ENCODE measurements at regions not wholly inside any gene's neighbourhood (a gene's known extent, or its start where the extent isn't known, plus 50 kb on each side); places are given as distances from the start of the nearest gene placed in this dataset.
"Not testable (repeated sequence)": the region's sequence is repeated elsewhere in the genome, so short reads cannot be mapped to it uniquely, and the experiment has no call there.

DNA sequence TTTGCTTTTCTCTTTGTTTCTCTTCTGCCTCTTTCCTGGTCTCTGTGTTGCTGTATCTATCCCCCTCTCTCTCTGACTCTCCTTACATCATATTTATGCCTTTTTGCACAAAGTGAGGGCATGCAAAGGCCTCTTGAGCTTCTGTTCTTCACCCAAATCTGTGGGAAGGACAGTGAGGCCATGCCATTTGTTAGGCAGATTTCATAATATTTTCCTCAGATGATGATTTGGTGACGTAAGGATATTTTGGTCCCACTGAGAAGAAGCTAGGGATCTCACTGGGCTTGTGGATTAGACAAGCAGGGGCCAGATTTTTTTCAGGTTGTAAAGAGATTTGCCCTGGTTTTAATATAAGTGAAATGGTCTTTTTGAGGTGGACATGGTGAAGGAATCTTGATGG lies 249.4 kb upstream of the USP24 start:
- DNase-seq, result no peak

DNA sequence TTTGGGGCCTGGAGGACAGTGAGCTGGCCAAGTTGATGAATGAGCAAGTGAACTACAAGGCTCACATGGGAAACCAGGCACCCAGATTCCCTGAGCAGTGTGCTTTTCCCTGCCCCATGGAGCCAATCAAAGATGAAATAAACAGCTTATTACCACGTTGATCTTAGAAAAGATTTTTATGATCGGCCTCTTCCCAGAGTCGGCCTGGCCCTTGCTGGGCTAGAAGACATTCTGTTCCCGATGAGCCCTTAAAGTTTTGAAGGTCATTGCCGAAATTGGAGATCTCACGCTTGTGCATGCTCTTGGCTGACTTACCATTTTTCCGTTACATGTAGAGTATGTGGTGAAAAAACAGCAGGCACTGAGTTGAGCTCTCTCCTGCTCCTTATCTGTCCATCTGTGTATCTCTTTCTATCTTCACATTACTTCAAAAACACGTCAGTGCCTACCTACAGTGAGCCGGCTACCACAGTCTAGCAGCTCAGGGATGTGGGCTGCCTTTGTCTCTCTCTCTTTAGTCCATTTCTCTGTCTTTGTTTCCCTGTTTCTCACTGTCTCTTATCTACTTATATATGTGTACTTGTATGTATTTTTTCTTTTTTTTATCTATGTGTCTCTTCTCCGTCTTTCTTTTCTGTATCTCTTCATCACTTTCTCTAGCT lies 248.8 kb upstream of the USP24 start:
- no peak for DNase-seq

DNA sequence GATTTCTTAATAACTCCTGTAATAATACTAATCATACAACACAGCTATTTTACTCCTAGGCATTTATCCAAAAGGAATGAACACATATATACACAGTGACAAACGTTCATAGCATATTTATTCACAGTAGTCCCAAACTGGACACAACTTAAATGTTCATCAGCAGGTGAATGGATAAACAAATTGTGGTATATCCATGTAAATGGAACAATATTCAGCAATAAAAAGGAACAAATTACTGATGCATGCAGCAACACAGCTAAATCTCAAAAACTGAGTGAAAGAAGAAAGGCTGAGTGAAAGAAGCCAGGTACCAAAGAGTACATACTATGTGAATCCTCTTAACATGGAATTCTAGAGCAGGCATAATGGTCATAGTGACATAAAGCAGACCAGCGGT lies 242.7 kb upstream of the USP24 start:
- no peak for DNase-seq

DNA sequence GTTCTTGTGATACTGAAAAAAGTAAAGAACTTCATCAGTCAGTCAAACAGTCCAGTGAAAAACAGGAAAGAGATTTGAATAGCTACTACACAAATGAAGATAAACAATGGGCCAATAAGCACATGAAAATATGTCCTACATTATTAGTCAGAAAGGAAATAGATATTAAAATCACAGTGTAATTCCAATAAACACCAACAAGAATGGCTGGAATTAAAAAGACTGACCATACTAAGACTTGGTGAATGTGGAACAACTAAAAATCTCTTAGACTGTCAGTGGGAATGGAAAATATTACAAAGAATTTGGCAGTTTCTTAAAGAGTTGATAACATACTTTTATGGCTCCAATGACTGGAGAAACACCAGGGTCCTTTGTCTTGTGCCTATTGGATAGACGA lies 241.8 kb upstream of the USP24 start:
- DNase-seq, result no peak

DNA sequence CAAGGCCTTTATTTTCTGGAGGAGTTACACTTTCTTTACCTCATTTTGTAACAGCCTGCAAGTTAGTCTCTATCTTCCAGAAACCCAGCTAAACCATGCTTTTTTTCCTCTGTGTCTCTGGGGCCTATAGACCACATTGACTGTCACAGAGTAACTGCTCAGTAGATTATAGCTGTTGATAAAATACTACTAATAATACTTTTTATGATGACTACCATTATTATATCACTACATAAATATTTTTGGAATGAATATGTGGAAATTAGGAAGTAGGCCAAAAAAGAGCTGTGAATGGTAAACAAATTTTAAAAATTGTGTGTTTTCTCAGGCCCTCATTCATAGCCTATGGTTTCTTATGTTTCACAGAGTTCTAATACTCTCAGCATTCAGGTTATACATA lies 233.1 kb upstream of the USP24 start:
- DNase-seq, result no peak

DNA sequence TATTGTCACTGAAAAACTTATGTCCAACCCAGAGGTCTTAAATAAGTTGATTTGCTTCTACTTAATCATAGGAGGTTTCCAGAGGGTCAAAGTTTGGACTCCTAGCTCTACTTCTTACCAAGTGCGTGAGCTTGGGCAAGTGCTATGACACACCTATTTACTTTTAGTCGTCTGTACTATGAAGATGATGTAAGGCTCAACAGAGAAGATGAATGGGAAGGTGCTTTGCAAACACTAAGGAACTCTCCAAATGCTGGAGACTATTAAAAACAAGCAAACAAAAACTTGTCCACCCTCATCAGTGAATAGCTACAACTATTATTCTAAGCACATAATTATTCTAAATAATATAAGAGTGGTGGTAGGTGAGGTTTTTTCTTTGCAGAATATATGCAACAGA lies 232.3 kb upstream of the USP24 start:
- no peak for DNase-seq

DNA sequence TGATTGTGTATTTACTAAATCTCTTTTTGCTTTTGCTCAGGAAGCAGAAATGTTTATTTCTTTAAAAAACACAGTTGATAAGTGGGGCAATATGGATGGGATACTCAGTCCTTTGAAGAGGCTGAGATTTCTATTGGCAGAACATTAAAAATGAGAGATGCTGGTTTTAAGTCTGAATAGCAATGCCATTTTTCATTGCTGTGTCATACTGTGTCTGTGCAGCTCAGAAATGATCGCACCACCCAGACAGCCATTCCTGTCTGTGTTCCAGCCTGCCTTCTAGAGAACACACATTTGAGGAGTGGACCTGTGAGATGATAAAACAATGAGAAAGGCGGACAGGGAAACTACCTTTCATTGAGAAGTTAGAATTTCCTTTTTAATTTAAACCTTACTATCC lies 231.2 kb upstream of the USP24 start:
- DNase-seq, result no peak

DNA sequence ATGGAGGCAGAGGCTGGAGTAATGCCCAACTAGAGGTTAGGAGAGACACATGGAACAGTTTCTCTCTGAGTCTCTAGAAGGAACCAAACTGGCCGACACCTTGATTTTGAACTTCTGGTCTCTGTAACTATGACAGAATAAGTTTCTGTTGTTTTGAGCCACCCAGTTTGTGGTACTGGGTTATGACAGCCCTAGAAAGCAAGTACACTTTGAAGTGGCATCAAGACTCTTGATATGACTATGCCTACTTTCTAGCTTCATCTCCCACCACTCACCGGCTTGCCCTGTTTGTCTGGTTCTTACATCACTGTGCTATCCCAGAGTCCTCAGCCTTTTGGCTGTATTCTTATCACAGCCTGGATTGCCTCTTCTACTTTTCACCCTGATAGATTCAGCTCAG lies 230.3 kb upstream of the USP24 start:
- DNase-seq, result no peak

DNA sequence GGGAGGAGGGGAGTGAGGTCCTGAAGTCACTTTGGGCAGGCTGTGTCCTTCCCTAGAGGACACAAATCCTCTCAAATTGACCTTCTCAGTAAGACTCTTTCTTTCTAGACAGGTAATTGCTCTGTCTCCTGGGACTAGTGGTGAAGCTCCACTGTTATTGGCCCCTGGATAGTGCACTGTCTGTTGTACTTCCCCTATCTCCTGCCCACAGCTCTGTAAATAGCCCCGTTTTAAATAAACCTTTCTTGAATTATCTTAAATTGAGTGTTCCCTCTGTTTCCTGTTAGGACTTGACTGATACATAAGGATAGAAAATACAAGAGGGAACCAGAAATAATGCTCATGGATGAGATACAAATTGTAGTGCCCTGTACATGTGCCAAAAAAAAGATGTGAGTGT lies 229.5 kb upstream of the USP24 start:
- DNase-seq, result no peak

DNA sequence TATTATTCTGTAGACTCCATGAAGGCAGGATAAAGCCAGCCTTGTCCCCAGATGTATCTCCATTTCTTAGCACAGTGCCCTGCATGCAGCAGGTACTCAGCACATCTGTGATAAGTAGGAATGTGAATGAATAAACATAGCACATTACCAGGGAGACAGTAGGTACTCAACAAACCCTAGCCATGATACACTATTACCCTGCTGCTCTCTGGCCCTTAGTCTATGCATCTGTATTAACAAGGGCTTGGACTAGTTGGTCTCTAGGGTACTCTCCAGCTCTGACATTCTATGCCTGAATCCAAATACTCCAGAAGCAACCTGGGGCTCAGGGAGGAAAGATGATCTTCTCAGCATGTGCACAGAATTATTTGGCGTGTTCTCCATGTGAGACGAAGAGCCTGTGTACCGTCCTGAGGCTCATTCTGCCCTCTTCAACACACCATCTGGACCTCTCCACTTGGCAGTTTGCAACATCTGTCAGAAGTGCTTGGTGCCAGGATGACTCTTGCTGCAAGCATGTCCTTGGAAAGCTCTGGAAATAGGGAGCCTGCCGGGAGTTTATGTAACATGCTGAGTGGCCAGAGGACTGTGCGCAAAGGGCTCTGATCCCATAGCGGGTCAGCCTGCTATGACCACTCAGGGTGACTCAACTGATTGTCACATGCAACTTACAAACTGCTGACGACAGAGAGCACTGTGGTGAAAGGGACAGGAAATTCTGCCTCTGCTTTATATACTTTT lies 228.2 kb upstream of the USP24 start:
- no peak for DNase-seq

DNA sequence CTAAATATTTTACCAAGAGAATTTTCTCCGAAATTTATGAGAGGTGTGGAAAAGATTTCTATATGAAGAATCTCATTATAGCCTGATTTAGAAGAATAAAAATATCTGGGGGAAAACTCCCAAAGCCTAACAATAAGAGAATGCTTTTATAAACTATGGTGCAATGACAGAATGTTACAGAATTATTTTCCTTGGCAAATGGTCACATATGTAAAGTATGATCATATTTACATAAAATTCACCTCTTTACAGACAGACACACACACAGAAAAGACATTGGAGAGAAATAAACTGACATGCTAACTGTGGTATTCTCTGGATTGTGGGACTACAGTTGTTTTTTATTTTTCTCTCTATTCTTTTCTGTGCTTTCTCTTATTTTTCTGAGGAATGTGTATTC lies 226.3 kb upstream of the USP24 start:
- no peak for DNase-seq

DNA sequence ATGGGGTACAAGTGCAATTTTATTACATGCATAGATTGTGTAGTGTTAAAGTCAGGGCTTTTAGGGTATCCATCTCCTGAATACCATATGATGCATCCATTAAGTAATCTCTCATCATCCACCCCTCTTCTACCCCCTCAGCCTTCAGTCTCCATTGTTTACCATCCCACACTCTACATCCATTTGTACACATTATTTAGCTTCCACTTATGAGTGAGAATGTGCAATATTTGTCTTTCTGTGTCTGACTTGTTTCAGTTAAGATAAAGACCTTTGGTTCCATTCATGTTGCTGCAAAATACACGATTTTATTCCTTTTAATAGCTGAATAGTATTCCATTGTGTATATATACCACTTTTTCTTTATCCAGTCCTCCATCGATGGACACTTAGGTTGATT lies 222.5 kb upstream of the USP24 start:
- no peak for DNase-seq

DNA sequence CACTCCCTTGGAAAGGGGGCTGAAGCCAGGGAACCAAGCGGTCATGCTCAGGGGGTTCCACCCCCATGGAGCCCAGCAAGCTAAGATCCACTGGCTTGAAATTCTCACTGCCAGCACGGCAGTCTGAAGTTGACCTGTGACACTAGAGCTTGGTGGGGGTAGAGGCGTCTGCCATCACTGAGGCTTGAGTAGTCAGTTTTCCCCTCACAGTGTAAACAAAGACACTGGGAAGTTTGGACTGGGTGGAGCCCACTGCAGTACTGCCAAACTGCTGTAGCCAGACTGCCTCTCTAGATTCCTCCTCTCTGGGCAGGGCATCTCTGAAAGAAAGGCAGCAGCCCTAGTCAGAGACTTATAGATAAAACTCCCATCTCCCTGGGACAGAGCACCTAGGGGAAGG lies 215.6 kb upstream of the USP24 start:
- not testable (repeated sequence) for DNase-seq

DNA sequence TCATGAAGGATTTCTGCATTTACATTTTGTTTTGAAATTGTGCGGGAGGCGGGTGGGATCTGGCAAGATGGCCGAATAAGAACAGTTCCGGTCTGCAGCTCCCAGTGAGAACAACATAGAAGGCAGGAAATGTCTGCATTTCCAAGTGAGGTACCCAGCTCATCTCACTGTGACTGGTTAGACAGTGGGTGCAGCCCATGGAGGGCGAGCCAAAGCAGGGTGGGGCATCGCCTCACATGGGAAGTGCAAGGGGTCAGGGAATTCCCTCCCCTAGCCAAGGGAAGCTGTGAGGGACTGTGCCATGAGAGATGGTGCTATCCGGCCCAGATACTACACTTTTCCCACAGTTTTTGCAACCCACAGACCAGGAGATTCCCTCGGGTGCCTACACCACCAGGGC lies 215.0 kb upstream of the USP24 start:
- not testable (repeated sequence) for DNase-seq

DNA sequence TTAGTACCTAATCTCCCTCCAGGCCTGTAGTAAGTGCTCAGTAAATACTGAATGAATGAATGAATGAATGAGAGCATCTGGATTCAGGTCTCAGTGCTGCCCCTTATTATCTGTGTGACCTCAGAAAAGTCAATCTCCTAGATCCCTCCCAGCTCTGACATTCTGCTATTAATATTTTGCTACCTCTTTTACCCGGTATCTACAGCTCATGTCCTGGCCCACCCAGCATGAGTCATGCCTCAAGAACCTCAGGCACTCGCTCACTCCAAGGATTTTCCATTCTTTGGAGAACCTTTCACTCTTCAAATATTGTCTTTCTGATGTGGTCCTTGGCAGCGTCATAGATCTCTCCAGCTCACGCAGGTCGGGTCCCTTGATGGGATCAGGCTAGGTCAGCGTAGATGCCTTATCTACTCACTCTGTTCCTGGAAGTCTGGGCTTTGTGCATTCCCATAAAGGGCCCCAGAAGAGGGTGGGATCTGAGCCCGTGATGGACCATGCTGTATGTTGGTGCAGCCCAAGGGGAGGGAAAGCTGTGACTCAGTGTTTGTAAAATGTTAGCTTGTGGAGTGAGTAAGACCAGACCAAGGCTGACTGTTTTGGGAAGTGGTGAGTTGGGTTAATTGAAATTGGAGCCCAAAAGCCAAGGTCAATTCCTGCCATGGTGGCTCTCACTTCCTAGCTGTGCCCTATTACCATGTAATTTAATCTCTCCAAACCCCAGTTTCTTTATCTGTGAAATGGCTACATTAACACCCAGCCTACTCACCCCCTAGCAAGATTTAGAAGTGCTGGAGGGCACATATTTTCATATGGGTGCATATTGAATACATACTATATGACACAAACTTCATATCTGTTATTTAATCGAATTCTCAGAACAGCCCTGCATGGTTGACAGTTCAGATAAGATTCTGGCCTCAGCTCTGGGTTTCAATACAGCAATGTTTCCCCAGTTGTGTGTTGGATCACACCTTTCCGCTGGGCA lies 214.1 kb upstream of the USP24 start:
- DNase-seq, result no peak

DNA sequence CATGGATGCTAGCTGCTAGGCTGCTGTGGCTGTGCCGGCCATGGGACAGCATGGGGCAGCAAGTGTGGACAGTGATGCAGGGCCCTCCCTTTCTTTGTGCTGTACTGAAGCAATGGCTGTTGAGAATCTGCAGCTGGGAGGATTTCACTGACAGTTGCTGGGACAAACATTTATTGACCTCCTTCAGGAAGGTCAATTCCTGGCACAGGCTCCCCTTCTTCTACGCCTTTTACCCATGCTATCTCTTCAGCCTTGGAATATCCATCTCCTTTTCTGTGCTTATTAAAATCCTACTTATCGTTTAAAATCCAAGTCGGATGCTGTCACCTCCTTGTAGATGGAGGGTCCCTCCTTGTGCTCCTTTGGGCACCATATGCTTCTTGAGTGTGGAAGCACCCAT lies 213.1 kb upstream of the USP24 start:
- DNase-seq, result no peak

DNA sequence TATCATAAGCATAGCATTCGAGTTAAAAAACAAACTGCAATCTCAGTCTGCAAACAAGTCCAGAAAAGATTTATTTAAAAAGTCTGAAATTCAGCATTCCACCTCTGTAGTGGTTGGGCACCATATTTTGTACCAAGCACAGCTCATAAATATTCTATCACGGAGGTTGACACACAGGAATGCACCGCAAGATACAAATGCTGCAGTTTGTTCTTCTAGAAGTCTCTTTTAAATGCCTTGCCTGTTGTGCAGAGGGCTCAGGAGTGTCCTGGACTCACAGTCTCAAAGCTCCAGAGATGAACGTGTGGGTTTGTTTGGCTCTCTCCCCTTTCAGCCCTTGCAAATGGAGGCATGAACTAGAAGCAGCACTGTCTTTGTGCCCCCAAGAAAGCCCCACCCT lies 212.4 kb upstream of the USP24 start:
- DNase-seq, result no peak

DNA sequence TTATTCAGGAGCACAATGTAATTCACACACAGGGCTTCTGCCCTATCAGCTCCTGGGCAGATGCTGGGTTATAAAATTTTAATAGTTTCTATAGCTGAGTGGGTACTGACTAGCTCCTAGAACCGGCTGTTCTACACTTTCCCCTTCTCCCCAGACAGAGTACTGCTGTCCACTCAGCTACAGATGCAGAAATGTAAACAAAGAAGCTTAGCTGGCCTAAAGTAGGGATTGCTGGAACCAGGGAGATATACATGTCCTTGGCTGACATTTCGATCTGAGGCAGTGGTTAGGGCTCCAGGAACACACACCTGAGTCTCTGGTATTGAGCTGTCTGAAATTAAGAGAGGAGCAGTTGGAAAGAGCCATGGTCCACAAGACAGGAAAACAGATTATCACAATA lies 211.5 kb upstream of the USP24 start:
- DNase-seq, result no peak

DNA sequence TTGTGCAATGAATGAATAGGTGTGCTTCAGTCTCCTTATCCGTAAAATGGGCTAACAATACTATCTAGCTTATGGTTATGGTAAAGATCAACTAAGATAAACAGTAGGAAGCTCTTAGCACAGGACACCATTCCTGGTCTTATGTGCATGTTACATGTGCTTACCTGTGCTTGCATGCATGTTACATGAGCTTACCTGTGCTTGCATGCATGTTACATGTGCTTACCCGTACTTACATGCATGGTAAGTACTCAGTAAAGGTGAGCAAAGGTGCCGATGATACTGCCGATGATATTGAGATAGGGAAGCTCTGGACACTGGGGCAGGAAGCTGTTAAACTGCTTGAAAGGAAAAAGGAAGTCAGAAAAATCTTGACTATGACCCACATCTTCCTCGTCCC lies 211.0 kb upstream of the USP24 start:
- no peak for DNase-seq

DNA sequence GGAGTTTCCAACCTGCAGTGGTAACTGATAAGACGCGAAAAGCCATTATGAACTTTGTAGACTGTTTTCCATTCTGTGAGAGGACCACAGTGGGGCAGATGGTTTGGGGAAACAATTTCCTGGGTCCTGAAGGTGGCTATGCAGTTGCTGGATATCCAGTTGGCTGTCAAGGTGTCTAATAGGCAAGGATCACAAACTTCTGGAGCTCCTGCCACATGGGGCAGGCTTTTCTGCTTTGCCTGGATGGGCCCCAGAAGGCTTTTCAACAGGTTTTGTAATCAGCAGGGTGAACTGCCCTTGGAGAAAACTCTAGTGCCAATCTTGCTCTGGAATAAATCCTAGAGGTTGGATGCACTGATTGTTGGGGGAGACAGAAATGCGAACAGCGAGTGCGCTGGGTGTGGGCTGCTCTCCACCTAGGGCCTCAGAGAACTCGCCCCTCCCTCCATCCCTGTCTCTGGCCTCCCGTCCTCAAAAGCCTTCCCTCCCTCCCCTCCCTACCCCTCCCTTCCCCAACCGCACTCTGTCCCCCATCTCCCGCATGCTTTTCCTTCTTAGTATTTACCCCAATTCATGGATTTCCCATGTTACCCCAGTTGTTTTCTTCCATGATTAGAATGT lies 210.3 kb upstream of the USP24 start:
- no peak for DNase-seq

DNA sequence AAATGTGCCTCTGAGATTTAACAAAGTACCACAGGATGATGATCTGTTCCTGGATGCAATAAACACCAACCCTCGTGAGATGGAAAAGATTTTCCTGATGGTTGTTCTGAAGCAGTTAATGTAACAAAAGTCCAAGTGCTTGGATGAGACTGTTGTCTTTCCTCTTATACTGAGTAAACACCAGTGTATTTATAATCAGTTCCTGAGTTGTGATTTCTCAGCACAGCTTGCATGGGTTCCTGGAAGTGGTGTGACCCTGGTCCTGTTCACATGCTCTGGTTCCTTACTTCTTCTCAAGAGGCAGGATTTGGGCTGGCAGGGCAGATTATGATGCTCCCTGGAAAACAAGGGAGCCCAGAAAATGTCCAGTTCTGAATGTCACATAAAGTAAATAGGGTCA lies 208.2 kb upstream of the USP24 start:
- no peak for DNase-seq

DNA sequence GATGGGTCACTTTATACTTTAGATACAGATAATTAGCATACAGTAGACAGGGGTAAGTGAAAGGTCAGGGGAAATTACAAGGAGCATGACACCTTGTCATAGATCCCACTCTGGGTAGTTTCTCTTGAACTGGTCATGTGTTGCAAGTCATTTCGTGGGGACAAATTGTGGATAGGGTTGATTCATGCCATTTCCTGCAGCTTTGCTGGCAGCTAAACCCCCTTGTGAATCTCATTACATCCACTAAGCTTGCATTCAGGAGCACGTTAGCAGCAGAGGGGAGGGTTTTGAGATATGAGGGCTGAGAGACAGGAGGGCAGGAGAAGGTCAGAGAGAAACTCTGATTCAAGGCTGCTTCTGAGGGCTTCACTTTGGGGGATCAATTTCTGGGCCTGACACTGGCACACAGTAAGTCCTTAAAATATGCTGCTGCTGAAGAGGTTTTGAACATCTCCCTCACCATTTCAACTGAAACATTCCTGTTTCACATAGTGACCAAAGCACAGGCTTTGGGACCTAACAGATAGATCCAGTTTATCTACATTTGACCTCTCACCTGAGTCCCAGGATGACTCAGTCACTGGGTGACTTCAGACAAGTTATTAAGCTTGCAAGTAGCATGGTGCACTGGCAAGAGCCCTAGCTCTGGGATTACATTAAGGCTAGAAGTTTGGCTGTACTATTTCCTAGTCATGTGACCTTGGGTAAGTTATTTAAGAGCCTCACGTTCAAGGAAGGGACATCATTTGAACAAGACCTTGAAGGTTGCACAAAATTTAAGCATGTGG lies 206.0 kb upstream of the USP24 start:
- DNase-seq, result no peak

Data from cerebellar nuclear complex (tissue), 1 donor.